ENCODE measurements at regions not wholly inside any gene's neighbourhood (a gene's known extent, or its start where the extent isn't known, plus 50 kb on each side); places are given as distances from the start of the nearest gene placed in this dataset.

- no peaks in the 10 kb centered on the region for H3K36me3 ChIP-seq
- H3K9me3 ChIP-seq (replicated peaks) = no peaks in the 10 kb centered on the region
- no peak for DNase-seq (ENCODE audit: low read depth in 1 of 2, low spot score in 2 of 2)
- H3K27ac ChIP-seq = no peak overlapping the region
- no peaks in the 10 kb centered on the region for H3K4me1 ChIP-seq (replicated peaks)
- no peaks in the 10 kb centered on the region for H3K27me3 ChIP-seq (replicated peaks)
- H3K4me3 ChIP-seq = no peak overlapping the region
Measured at GRCh38 chr4:56252561-56253152, 134.6 kb downstream of the AASDH start.

DNA sequence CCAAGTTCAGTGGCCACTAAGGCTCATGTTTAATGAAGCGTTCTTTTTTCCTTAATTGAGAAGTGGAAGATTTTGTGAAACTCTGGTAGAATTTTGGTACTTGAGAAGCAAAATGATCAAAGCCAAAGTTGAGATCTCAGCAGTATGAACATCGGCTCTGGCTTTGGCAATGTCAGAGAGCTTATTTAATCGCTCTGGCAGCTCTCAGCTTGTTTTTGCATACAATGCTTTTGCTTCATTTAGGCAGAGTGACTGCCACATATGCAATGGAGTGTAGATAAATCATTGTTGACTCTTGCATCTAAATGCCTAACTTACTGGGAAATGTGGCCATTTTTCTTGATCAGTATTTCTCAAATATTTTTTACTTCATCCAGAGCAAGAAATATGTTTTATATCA, 135.7 kb downstream of the AASDH start:
- H3K27ac ChIP-seq = no peak overlapping the region
- no peaks in the 10 kb centered on the region for H3K4me1 ChIP-seq (replicated peaks)
- no peak overlapping the region for H3K4me3 ChIP-seq
- H3K36me3 ChIP-seq = no peaks in the 10 kb centered on the region
- no peaks in the 10 kb centered on the region for H3K27me3 ChIP-seq (replicated peaks)
- no peak for DNase-seq (ENCODE audit: low read depth in 1 of 2, low spot score in 2 of 2)
- H3K9me3 ChIP-seq (replicated peaks) = no peaks in the 10 kb centered on the region

- H3K9me3 ChIP-seq (replicated peaks) = no peaks in the 10 kb centered on the region
Measured at GRCh38 chr4:56250776-56251175, 136.5 kb downstream of the AASDH start.

DNA sequence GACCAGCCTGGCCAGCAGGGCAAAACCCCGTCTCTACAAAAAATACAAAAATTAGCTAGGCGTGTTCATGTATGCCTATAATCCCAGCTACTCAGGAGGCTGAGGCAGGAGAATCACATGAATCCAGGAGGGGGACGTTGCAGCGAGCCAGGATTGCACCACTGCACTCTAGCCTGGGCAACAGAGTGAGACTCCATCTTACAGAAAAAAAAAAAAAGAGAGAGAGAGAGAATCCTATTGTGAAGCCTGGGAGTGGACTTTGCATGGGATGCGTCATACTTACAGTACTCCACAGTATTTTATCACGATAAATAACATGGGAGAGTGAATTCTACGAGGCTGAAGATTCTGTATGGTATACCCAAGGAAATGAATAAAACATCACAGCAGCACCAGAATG, 139.6 kb downstream of the AASDH start:
- Histone ChIP-seq H3K4me3 (no peak overlapping the region), H3K27ac (no peak overlapping the region), H3K36me3 (no peaks in the 10 kb centered on the region), H3K9me3 (replicated peaks) (no peaks in the 10 kb centered on the region), H3K27me3 (replicated peaks) (no peaks in the 10 kb centered on the region), H3K4me1 (replicated peaks) (no peaks in the 10 kb centered on the region)
- no peak for DNase-seq (ENCODE audit: low read depth in 1 of 2, low spot score in 2 of 2)

More at GRCh38 chr4:56250776-56251175, 136.5 kb downstream of the AASDH start:
- Histone ChIP-seq H3K4me1 (replicated peaks) (no peaks in the 10 kb centered on the region), H3K36me3 (no peaks in the 10 kb centered on the region), H3K27ac (no peak overlapping the region), H3K27me3 (replicated peaks) (no peaks in the 10 kb centered on the region), H3K4me3 (no peak overlapping the region)
- no peak for DNase-seq (ENCODE audit: low read depth in 1 of 2, low spot score in 2 of 2)

GRCh38 chr4:56246233-56246610, 141.1 kb downstream of the AASDH start:
- H3K27ac ChIP-seq = no peak overlapping the region
- no peaks in the 10 kb centered on the region for H3K27me3 ChIP-seq (replicated peaks)
- no peaks in the 10 kb centered on the region for H3K4me1 ChIP-seq (replicated peaks)
- no peak for DNase-seq (ENCODE audit: low read depth in 1 of 2, low spot score in 2 of 2)
- H3K4me3 ChIP-seq = no peak overlapping the region
- no peaks in the 10 kb centered on the region for H3K36me3 ChIP-seq
- H3K9me3 ChIP-seq (replicated peaks) = no peaks in the 10 kb centered on the region

DNA sequence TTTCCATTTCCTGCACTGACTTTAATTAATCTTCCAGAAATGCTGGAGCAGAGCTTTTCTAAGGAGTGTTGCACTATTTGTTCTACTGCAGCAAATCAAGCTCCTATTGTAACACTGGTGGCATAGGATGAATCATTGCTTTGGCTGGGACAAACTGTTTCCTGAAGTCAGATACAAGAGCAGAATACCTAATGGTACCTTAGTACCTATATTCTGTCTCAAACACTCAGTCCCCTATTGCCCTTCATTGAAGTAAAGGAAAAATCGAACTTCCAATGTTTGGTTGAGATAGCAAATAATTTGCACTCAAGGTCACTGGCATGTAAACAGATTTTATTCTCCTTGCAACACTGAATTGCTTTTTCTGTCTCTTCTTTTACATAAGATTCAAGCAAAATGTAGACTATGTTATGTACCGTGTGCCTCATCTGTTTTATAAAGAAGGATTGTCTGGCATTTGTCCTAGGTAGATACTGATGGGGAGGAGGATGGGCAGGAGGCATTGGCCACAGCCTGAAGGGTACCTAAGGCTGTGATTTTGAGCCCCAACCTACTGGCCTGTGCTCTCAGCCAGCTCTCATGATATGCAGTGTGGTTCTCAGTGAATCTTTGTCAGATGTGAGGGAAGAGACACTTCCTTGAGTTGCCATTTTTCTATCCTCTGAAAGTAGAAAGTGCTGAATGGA, 141.6 kb downstream of the AASDH start:
- DNase-seq (ENCODE audit: low read depth in 1 of 2, low spot score in 2 of 2) = no peak
- H3K36me3 ChIP-seq = no peaks in the 10 kb centered on the region
- H3K27ac ChIP-seq = no peak overlapping the region
- no peaks in the 10 kb centered on the region for H3K27me3 ChIP-seq (replicated peaks)
- no peaks in the 10 kb centered on the region for H3K9me3 ChIP-seq (replicated peaks)
- no peak overlapping the region for H3K4me3 ChIP-seq
- no peaks in the 10 kb centered on the region for H3K4me1 ChIP-seq (replicated peaks)

DNA sequence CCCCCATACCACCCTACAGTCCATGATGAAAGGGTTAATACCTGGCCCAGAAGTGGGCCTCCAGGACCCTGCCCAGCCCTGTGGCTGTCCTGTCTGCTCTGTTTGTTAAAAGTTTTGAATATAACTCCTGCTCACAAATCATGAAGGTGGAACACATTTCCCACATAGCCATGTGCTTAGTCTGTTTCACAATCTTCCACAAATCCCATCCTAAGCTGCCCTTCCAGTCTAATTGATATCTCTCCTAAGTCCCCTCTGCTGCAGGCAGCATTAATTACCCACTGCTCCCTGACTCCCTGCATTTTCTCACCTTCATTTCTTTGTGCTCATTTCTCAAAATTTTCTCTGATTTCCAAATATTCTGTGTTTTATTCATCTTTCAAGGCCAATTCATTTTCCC, 142.6 kb downstream of the AASDH start:
- Histone ChIP-seq H3K4me3 (no peak overlapping the region), H3K9me3 (replicated peaks) (no peaks in the 10 kb centered on the region), H3K4me1 (replicated peaks) (no peaks in the 10 kb centered on the region), H3K27ac (no peak overlapping the region), H3K36me3 (no peaks in the 10 kb centered on the region), H3K27me3 (replicated peaks) (no peaks in the 10 kb centered on the region)
- DNase-seq (ENCODE audit: low read depth in 1 of 2, low spot score in 2 of 2) = no peak

DNA sequence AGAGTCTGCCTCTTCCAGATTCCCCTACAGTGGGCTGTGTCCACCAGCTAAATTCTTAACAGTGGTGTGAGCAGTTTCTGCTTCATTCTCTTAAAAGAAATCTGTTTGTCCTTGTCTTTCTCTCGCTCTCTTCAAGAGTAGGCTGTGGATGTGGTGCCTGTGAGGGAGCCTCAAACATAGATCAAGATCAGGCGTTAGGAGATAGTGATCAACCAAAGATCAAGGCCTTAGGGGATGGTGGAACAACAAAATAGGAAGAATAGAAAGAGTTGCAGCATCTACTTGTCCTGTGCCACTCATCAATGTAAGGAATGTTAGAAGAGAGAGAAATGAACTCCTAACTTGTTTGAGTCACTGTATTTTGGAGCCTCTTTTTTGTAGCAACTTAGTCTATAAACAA, 144.2 kb downstream of the AASDH start:
- Histone ChIP-seq H3K36me3 (no peaks in the 10 kb centered on the region), H3K9me3 (replicated peaks) (no peaks in the 10 kb centered on the region), H3K4me3 (no peak overlapping the region), H3K27ac (no peak overlapping the region), H3K4me1 (replicated peaks) (no peaks in the 10 kb centered on the region), H3K27me3 (replicated peaks) (no peaks in the 10 kb centered on the region)
- DNase-seq (ENCODE audit: low read depth in 1 of 2, low spot score in 2 of 2) = no peak

GRCh38 chr4:56241500-56241899, 145.8 kb downstream of the AASDH start:
- H3K27ac ChIP-seq = no peak overlapping the region
- no peak for DNase-seq (ENCODE audit: low read depth in 1 of 2, low spot score in 2 of 2)
- no peaks in the 10 kb centered on the region for H3K27me3 ChIP-seq (replicated peaks)
- H3K4me1 ChIP-seq (replicated peaks) = no peaks in the 10 kb centered on the region
- H3K4me3 ChIP-seq = no peak overlapping the region
- H3K9me3 ChIP-seq (replicated peaks) = no peaks in the 10 kb centered on the region
- H3K36me3 ChIP-seq = no peaks in the 10 kb centered on the region

DNA sequence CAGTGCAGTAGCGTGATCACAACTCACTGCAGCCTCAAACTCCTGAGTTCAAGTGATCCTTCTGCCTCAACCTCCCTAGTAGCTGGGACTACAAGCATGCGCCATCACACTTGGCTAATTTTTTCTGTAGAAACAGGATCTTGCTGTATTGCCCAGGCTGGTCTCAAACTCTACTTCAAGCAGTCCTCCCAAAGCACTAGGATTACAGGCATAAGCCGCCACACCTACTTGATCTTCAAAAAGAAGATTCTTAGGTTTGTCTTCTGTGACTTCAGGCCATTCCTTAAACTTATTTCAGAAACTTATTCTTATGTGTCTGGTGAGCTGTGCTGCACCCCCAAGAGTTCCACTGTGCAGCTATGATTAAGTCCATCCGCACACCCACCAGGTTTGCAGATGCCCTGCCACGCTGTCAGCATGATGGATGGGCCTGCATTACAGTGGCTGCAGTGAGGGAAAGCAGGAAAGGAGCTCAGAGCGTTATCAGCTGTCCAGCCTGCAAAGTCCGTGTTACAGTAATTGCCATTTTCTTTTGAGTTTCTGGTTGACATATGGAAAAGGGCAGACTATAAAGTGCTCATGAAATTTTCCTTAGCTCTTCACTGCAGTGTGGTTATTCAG, 146.6 kb downstream of the AASDH start:
- H3K4me1 ChIP-seq (replicated peaks) = no peaks in the 10 kb centered on the region
- no peak overlapping the region for H3K27ac ChIP-seq
- H3K36me3 ChIP-seq = no peaks in the 10 kb centered on the region
- no peaks in the 10 kb centered on the region for H3K9me3 ChIP-seq (replicated peaks)
- H3K27me3 ChIP-seq (replicated peaks) = no peaks in the 10 kb centered on the region
- no peak for DNase-seq (ENCODE audit: low read depth in 1 of 2, low spot score in 2 of 2)
- no peak overlapping the region for H3K4me3 ChIP-seq

DNA sequence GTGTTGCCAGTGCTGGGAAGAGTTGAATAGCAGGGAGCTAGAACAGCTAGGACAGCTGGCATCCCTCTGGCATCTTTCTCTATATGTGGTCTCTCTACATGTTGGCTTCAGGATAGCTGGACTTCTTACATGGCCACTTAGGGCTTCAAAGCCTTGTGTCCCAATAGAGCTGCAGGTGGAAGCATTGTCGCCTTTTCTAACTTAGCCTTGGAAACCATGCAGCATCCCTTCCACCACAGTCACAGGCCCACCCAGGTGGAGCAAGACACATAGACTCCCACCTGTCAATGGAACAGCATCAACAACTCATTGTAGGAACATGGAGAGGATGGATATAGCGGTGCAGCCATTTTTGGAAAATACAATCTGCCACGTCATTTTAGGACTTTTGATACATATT, 149.0 kb downstream of the AASDH start:
- Histone ChIP-seq H3K4me1 (replicated peaks) (no peaks in the 10 kb centered on the region), H3K27ac (no peak overlapping the region)

DNA sequence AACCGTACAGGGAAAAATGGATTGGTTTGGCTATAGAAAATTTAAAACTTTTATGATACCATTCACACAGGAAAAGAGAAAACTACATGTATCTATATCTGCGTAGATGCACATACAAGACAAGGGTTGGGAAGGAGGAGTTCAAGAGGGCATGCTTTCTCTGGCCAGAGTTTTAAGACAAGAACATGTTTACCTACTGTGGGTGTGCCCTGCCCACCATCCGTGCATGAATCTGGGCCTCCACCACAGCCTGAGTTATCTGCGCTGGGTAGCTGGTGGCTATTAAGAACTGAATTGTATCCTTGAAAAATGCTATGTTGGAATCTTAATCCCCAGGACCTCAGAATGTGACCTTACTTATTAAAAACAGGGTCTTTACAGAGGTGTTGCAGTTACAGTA, 151.6 kb downstream of the AASDH start:
- Histone ChIP-seq H3K27ac (no peak overlapping the region), H3K9me3 (replicated peaks) (no peaks in the 10 kb centered on the region), H3K36me3 (no peaks in the 10 kb centered on the region), H3K4me1 (replicated peaks) (no peaks in the 10 kb centered on the region), H3K27me3 (replicated peaks) (no peaks in the 10 kb centered on the region), H3K4me3 (no peak overlapping the region)
- no peak for DNase-seq (ENCODE audit: low read depth in 1 of 2, low spot score in 2 of 2)

More for the DNA sequence above, 149.0 kb downstream of the AASDH start:
- Histone ChIP-seq H3K27me3 (replicated peaks) (no peaks in the 10 kb centered on the region), H3K36me3 (no peaks in the 10 kb centered on the region), H3K9me3 (replicated peaks) (no peaks in the 10 kb centered on the region), H3K4me3 (no peak overlapping the region)
- no peak for DNase-seq (ENCODE audit: low read depth in 1 of 2, low spot score in 2 of 2)

DNA sequence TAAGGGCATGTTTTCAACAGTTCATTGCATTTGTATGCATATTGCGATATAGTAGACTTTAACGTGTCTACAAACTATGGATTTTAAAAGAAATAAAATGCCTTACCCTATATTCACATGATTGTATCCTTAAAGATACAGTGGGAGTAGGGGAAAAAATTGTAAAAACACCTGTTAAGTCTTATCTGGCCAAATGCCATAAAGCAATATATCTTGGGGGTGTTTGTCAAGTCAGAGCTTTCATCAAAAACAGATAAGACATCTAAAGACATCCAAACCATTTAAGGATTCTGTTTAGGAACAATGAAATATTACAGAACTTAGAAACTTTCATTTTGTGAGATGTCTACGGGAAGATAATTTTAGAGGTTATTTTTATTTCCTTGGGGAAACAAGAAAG, 152.3 kb downstream of the AASDH start:
- Histone ChIP-seq H3K36me3 (no peaks in the 10 kb centered on the region), H3K9me3 (replicated peaks) (no peaks in the 10 kb centered on the region), H3K27ac (no peak overlapping the region), H3K4me3 (no peak overlapping the region), H3K27me3 (replicated peaks) (no peaks in the 10 kb centered on the region), H3K4me1 (replicated peaks) (no peaks in the 10 kb centered on the region)
- no peak for DNase-seq (ENCODE audit: low read depth in 1 of 2, low spot score in 2 of 2)

DNA sequence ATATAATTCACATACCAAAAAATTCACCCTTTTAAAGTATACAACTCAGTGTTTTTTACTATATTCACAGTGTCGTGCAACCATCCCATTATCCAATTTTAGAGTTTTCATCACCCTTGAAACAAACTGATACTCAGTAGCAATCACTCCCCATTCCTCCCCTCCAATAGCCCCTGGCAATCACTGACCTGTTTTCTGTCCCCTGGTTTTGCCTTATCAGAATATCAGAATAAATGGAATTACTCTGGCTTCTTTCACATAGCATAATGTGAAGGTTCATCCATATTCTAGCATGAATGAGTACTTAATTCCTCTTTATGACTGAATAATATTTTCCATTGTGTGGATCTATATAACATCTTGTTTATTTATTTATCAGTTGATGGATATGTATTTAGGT, 153.2 kb downstream of the AASDH start:
- DNase-seq (ENCODE audit: low read depth in 1 of 2, low spot score in 2 of 2) = no peak
- no peak overlapping the region for H3K27ac ChIP-seq

More for the DNA sequence above, 153.2 kb downstream of the AASDH start:
- no peaks in the 10 kb centered on the region for H3K27me3 ChIP-seq (replicated peaks)
- no peak overlapping the region for H3K4me3 ChIP-seq
- H3K36me3 ChIP-seq = no peaks in the 10 kb centered on the region
- no peaks in the 10 kb centered on the region for H3K9me3 ChIP-seq (replicated peaks)
- no peaks in the 10 kb centered on the region for H3K4me1 ChIP-seq (replicated peaks)

Measured in SJSA1 (cell line).